NCI-H2196 (cell line): ENCODE measurements at regions not wholly inside any gene's neighbourhood (a gene's known extent, or its start where the extent isn't known, plus 50 kb on each side); places are given as distances from the start of the nearest gene placed in this dataset.

ENCODE experiments used
- DNase-seq: peaks from one replicate; lab custom pipeline; 2025; ENCODE audit not compliant: unreplicated experiment; lab: John Stamatoyannopoulos, UW

DNA sequence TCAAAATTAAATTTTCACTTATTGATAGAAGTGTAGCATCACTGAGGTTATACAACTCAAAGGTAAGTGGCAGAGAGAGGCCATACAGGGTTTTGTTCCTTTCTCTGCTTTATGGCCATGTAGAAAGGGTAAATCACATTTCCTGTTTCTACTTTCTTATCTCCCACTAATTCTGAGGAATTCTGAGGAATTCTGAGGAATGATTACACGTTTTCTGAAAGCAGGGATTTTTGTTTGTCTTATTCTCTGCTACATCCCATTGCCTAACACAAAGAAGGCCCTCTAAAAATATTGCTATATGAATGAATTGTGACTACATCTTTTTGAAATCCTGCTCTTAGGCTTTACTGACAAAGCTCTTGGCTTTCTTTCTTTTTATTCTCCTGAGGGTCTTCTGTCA is 516.9 kb upstream of the ZNF608 start:
- DNase-seq: no peak

DNA sequence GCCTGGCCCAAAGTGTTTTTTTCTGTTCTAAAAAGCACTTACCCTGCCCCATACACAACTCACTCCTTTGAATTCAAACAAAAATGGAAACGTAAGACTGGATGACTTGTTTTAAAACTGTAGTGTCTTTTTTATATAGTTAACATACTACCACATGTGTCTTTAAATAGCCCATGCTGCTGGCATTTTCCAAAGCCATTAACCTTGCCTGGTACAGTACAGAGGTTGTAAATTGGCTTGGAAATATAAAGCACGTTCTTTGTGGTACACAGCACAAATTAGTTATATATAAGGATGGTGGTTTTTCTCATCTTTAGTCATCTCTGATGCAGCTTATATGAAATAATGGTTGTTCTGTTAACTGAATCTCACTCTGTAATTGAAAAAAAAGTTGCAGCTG is 519.7 kb upstream of the ZNF608 start:
- no peak for DNase-seq

DNA sequence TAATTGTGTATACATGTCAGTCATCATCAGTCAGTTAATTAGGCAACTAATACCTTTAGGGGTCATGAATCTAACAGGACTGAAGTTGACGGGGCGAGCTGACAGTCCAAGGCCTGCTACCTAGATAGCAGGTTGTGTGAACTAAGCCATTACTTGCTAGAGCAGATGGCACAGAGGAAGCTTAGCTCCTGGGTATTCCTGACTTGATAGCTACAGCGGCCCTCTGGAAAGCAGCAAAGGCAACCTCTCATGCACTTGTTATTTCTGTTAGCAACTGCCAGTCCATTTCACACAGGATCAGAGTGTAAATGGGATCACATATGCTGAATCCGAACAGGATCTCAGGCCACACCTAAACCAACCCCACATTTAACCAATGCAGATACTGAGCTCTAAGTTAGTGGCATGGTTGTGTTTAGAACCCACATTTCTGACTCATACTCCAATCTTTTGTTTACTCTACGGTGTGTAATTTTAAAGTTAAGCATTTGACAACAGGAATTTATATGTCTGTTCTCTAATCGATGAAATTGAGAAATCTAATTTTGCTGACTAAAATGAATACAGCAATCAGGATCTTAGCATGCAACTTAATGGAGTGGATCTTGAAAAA is 521.3 kb upstream of the ZNF608 start:
- DNase-seq: no peak

DNA sequence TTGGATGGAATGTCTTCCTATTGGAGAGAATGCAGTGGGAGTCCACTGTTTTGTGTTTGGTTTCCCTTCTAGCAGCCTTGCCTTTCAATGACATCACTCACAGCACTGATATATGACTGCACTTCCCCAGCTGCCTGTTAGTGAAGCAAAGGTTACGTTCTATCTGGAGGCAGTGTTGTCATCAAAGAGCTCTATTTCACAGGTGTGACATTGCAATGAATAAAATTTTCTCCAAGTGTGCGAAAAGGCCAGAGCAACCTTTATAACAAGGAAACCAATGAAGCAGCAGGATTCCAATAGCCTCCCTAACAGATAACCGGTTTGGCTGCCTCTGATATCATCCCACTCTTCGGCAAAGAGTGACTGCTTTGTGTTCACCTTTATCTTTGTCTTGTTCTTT is 523.5 kb upstream of the ZNF608 start:
- no peak for DNase-seq

DNA sequence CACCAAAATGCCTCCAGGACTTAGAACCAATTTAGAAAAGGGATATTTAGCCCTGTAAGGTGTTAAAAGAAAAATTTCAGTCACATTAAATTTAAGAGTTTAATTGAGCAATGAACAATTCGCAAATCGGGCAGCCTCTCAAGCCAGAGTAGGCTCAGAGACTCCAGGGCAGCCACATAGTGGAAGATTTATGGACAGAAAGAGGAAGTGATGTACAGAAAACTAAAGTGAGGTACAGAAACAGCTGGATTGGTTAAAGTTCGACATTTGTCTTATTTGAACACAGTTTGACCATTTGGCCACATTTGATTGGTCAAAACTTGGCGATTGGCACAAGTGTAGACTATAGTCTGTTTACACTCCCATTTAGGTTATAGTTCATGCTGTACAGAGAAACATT is 525.9 kb upstream of the ZNF608 start:
- DNase-seq: no peak

DNA sequence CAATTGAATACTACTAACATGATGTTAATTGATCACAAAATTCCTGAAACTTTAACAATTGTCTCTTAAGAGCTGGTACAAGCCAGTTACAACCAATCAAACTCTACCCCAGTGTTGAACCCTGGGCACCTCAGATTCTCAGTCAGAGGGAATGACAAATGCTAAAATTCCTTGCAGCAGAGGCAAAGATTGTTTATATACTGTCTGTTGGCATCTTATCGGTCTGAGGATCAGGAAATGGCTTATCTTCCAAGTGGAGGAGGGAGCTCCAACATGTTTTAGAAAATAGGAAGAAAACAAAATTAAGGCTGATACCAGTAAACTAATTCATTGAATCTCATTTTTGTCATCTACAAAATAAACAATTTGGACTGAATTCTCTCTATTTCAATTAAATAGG is 527.8 kb upstream of the ZNF608 start:
- DNase-seq: no peak

DNA sequence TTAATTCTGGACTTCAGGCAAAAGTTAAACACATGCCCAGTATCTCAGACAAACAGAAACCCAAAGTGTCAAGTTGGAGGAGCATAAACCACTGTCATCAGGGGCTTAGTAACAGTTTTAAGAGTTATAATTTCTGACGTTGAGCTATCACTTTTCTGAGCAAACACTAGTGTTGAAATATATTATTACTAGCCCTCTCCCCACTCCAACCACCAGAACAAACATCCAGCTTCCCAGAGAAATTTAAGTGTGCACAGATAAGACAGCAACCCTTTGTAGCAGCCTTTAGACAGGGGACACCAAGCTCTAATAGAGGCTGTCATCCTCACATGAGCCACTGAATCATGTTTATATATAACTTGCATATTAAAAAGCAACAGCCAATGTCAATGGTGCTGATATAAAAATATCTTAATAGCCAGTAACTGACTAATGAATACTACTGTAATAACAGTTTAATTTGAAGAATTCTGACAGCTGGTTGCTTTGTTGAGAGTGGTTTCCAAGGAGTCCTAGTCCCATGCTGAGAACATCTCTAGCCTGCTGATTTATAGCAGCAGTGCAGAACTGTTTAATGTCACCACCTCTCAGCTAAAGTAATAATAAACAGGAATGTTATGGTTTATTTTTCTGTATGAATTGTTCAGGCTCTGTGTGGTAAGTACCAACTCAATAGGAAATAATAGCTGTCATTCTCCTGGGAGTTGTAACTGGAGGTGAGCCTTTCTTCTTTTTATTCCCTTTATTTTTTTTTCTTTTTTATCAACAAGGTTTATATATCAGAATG is 528.7 kb upstream of the ZNF608 start:
- DNase-seq: no peak

DNA sequence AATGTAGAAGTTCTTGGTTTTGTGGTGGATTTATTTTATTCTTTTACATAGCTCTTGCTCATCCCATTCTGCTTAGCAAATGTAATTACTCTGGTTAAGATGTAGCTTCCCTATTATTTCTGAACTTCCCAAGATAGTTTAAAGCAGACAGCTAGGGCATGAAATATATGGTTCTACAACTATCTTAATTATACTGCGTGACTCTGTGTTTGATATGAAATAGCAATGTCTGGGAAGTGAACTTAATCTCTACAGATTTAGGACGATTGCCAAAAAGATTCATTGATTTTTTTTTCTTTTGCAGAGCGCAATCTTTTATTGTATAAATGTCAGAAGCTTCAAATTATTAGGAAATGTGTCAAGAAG is 529.3 kb upstream of the ZNF608 start:
- no peak for DNase-seq

DNA sequence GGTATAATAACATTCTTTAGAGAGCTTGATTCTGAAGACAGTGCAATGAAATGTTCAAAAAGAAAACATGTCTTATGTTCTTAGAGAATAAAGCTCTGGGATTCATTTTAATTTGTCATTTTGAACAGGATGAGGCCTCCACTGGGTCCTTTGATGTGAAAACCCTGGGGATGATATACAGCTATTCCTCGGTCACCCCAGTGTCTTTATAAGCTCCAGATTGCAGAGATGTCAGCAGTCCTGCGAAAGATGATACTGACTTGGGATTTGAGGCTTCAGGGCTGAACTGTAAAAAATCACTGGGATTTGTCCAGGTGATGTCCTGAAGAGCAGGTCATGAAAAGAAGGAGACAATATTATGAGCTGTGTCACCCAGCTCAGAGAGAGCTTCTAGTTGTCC is 529.7 kb upstream of the ZNF608 start:
- DNase-seq: no peak

DNA sequence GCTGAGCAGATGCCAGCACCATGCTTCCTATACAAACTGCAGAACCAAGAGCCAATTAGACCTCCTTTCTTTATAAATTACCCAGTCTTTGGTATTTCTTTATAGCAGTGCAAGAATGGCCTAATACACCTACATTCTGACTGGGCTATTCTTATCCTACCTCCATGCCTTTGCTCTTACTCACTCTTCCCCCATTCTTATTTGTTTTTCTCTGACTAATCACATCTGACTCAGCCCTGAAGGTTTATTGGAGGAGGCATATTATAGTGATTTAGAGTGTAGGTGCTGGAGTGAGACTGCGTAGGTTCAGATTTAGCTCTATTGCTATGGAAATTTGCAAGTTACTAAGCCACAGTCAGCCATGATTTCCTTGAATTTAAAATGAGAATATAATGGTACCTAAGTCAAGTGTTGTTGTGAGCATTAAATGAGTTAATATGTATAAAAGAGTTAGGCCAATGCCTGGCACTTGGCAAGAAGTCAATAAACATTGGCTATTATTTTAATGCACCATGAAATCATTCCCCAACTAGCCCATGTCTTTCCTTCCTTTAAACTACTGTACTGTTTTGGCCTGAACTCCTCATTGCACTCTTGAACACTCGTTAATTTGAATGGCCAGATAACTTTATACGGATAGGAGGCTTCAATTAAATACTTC is 531.2 kb upstream of the ZNF608 start:
- no peak for DNase-seq

DNA sequence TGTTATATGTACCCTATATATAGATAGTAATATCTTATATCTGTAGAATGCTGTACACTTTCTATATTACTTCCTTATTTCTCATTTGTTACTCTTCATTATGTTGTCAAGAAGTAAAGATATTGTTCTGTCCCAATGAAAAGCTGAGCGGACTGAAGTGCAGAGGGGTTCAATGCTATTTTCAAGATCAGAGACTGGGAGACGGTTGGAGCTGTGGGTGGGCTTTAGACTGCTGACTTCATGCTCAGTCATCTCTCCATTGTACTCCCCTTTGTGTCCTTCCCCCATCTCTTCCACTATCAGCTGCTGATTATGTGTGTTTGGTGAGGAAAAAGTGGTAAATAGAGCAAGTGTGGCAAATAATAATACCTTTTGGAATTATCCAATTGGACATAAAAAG is 532.3 kb upstream of the ZNF608 start:
- no peak for DNase-seq

DNA sequence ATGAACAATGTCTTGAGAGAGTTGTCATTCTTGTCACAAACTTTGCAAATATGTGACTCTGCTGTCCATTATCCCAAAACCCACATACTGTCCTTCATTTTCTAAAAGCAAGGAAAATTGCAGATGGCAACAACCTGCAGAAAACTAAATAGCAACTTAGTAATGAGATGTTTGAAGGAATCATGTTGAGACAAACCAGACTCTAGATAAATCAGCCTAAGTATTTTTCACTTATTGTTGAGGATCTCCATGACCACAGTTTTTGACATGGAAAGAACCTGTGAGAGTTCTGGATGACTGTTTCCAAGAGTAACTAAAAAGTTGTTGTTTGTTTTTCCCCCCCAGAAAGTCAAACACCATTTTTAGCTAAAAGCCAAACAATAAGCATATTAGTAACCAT is 535.2 kb upstream of the ZNF608 start:
- DNase-seq: no peak

DNA sequence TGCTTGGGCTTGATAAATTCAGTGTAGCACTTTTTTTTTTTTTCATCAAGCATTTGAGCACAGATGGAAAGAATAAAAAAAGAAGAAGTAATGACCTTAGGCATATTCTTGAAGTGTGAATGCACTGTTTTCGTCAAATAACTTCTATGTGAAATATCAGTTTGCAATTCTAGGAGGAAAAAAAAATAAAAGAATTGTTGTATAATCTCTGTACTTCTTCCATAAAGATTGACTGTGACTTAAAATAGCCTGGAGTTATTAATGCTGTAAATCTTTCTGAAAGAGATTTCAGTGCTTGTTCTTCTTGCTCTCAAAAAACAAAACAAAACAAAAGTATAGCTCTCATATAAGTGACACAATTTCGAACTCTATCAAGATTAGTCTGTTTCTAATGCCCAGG is 536.9 kb upstream of the ZNF608 start:
- DNase-seq: no peak

DNA sequence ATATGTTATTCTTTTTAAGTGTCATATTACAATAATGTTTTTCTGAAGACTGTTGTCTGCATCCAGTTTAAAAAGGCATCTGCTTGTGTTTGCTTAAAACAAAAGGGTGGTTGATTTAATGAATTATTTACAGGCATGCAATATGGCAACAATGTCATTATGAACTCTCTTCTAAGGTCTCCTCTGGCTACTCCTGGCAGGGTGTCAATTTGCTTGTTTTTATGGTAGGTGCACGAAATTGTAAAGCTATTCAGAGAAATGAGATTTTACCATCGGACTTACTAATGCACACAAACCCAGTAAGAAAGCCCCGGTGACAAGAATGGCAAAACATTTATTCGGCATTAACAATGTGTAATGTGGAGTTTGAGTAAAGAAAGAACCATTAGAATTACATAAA is 539.8 kb upstream of the ZNF608 start:
- no peak for DNase-seq

DNA sequence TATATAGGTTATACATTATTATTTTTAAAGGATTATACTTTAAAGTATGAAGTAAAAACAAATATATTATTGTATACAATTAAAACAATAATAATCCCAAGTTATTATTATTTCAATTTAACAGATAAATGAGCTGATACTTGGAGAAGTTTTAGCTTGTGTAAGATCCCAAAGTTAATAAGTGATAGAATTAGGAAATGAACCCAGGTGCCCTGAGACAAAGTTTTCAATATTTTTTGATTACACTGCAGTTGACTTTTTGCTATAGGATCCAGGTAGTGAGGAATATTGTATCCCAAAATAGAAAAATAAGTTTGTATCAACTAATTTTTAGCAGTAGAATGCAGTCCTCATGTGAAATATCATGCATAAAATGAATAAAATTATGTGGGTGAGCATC is 543.2 kb upstream of the ZNF608 start:
- no peak for DNase-seq

DNA sequence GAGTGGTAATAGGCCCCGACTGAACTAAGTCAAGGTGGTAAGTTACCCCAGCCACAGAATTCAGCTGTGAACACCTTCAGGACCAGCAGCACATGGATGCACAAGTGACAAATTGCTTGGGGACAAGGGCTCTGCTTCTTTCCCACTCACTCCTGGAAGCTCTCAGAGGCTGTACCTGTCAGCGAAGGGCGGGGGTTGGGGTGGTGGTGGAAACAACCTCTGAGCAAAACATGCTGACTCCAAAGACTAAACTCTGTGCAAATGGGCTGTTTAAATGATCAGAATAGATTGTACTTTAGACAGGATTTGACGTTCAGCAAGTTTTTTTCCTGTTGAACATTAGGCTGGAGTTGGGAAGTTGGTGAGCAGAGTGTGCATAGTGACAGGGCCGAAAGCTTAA is 544.5 kb upstream of the ZNF608 start:
- no peak for DNase-seq

DNA sequence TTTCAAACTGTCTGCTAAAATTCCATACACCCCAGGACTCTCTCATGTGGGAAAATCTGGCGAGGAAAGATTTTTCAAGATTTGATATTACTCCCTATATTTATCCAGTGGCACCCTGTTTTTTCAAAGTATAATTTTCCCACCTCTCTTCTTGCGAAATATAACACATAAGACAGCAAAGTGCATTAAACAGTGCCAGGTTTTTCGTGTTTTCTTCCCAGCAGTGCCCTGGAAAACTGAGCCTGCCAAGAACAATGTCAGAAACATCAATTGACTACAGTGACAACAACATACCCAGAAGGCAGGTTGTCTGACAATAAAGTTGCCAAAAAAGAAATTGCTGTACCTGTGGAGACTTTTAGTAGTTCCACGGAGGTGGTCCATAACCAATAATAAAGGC is 545.0 kb upstream of the ZNF608 start:
- DNase-seq: no peak

DNA sequence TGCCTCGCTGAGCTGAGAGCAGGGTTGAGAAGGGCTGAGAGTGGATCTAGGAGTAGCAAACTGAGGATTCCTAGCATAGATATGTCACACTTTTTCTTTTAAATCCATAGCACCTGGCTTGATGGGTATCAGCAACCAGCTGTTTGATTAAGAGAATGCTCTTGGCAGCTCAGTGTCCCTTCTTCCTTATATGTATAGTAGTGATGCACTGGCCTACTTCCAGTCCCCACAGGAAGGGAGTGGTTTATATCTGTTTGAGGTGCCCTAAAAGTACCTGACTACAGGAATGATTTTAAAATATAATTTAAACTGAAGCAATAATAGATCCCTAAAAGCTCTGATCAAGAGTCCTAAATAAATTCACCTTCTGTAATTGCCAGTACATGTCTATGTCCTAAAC is 546.8 kb upstream of the ZNF608 start:
- no peak for DNase-seq

DNA sequence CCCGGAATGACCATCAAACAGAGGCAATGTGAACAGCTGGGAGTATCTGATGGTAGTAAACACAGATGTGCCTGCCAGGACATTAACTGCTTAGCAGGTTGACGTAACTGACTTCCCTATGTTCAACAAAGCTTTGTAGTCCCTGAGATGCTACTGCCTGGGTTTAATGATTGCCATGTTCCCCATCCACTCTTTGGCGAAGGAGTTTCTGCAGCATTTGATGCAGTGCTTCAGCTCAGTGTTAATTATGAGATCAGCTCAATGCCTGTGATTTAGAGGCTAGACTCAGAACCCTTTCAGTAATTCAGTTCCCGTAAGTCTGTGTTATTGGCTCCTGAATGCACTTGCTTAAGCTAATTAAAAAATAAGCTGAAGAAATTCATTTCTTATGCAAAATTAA is 547.3 kb upstream of the ZNF608 start:
- DNase-seq: no peak

DNA sequence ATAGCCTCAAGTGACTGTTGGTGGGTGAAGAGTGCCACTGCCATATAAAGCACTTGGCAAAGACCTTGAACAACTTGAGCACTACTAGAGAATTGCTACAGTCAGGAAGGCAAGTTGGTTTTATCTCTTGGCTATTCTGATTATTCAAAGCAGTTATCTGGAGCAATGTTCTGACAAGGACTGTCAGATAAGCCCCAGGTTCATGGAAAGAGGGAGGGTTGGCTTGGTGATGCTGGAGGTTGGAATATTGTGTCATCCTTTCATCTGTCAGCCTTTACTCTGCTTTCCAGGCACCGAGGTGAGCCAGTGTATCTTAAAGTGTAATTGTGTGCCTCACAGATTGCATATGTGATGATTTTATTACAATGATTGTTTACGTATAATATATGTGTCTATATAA is 548.4 kb upstream of the ZNF608 start:
- no peak for DNase-seq

DNA sequence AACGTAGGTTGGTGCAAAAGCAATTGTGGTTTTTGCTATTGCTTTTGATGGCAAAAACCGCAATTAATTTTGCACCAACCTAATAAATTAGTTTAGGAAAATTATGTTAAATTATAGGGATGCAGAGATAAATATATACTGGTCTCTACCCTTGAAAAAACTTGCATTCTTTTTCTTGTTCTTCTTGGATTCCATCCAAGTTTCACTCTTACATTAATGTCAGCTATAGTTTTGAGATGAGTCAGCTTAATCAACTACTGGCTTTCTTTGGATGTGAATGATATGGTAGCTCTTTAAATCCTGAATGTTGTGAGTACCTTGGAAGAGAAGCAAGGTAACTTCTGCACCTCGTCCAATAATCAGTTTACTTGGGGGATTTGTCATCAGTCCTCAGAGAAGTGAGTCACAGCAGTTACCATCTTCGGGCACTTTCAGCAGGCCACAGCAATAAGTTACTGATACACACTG is 549.0 kb upstream of the ZNF608 start:
- DNase-seq: no peak

DNA sequence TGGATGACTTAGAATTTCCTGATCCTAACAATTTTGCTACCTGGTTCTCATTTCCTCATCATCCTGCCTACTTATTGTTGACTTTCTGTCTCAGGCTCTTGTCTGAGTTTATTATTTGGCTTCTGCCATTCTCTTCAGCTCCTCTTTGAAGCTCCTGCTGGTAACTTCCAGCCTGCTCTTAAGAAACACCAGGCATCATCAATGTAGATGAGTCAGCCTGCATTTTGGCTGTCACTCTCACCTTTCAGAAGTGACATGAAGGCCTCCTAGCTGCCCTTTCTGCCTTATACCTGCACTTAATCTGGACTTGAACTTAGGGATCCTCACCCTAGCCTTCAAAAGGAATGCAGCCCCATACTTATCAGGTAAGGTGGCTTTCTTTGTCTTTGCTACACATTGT is 551.8 kb upstream of the ZNF608 start:
- DNase-seq: no peak
